ENCODE measurements at regions not wholly inside any gene's neighbourhood (a gene's known extent, or its start where the extent isn't known, plus 50 kb on each side); places are given as distances from the start of the nearest gene placed in this dataset.

DNA sequence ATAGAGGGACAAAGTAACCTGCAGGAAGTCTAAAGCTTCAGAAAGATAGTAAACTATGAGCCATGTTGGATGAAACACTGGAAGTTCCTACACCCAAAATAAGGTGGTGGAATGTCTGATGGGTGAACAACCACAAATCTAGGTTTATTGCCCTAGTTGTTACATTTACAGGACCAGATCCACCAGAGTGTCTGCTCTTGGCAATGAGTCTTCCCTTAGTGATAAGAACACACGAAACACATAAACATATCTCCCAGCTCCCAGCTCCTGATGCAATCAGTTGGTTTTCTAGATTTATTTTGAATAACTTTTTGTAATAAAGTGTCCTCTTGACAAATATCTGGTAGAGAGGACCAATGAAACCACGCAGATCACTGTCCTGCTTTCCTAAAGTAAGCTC is 329.7 kb upstream of the WWC1 start:
- TF ChIP-seq EZH2phosphoT487 (IDR thresholded peaks at IDR 0.05; ENCODE audit: borderline replicate concordance, low read depth, low read length) = no peak
- TF ChIP-seq, protein P1, sequence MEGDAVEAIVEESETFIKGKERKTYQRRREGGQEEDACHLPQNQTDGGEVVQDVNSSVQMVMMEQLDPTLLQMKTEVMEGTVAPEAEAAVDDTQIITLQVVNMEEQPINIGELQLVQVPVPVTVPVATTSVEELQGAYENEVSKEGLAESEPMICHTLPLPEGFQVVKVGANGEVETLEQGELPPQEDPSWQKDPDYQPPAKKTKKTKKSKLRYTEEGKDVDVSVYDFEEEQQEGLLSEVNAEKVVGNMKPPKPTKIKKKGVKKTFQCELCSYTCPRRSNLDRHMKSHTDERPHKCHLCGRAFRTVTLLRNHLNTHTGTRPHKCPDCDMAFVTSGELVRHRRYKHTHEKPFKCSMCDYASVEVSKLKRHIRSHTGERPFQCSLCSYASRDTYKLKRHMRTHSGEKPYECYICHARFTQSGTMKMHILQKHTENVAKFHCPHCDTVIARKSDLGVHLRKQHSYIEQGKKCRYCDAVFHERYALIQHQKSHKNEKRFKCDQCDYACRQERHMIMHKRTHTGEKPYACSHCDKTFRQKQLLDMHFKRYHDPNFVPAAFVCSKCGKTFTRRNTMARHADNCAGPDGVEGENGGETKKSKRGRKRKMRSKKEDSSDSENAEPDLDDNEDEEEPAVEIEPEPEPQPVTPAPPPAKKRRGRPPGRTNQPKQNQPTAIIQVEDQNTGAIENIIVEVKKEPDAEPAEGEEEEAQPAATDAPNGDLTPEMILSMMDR (conservative IDR thresholded peaks at IDR 0.05; ENCODE audit: low read length) = no peak
